Gastroesophageal sphincter (tissue), 4 donors: ENCODE measurements at regions not wholly inside any gene's neighbourhood (a gene's known extent, or its start where the extent isn't known, plus 50 kb on each side); places are given as distances from the start of the nearest gene placed in this dataset.

Experiments used
- ATAC-seq: fragments of 150-250 bp; one replicate; pipeline ENCODE4 v1.9.1; 2016; ENCODE audit warnings: mild to moderate bottlenecking, moderate library complexity
- H3K27ac ChIP-seq, 4 donors: fragments of 200-600 bp; sonication (generic) in 3 of 4; 1 replicate in 3 of 4; 2 replicates in 1 of 4; pipeline ENCODE4 v1.5.1; 2016 to 2019
- H3K27me3 ChIP-seq: fragments of 200-600 bp; sonication (generic); one replicate; pipeline ENCODE4 v1.5.1; 2019
- H3K36me3 ChIP-seq, 2 donors: fragments of 200-600 bp; sonication (generic); one replicate each; pipeline ENCODE4 v1.5.1; 2019; ENCODE audit warnings: control low read depth in 1 of 2
- H3K4me1 ChIP-seq, 3 donors: fragments of 200-600 bp; sonication (generic); 1 replicate in 2 of 3; 2 replicates in 1 of 3; pipeline ENCODE4 v1.5.1; 2016 to 2019; ENCODE audit warnings: control low read depth in 2 of 3
- H3K4me3 ChIP-seq, 2 donors: fragments of 200-600 bp; sonication (generic); one replicate each; pipeline ENCODE4 v1.5.1; 2019; ENCODE audit warnings: mild to moderate bottlenecking in 1 of 2, moderate library complexity in 1 of 2
- H3K9me3 ChIP-seq, 3 donors: fragments of 200-600 bp; sonication (generic); one replicate each; pipeline ENCODE4 v1.5.1; 2017 to 2019; ENCODE audit warnings: control low read depth in 2 of 3
- POLR2AphosphoS5 ChIP-seq: sonication (generic); formaldehyde crosslinking; IDR thresholded peaks from one replicate; pipeline ENCODE4 v1.6.1; 2017; ENCODE audit warnings: antibody characterized with exemption
- WGBS, 2 donors: methylation state at CpG; one replicate each; pipeline ENCODE4 v1.1.5; 2018; ENCODE audit warnings: low coverage in 1 of 2; 5-methylcytosine and 5-hydroxymethylcytosine counted together
- small RNA-seq, 4 donors: library from RNA; depleted of rRNA; stranded (forward); fragments of <200 nt; gene quantifications; one replicate each; pipeline ENCODE3, GENCODE V24; 2016

- Histone ChIP-seq H3K36me3 (no peaks in the 10 kb centered on the region), H3K4me1 (no peaks in the 10 kb centered on the region), H3K9me3 (no peaks in the 10 kb centered on the region), H3K4me3 (no peak overlapping the region), H3K27me3 (no peaks in the 10 kb centered on the region), H3K27ac (no peak overlapping the region)
- 5 to 27% methylated on average over 4 of the region's 4 CpGs for WGBS, 2 donors
- no peak for TF ChIP-seq POLR2AphosphoS5
- no peak for ATAC-seq
Measured at GRCh38 chr4:164701665-164702064, 52.3 kb upstream of the SMIM31 start.

Small RNA genes in the stretch of these regions (small RNA-seq; reads per million reads assigned to genes)
- gene AC074198.2 = 0 reads per million in 4 donors
- gene RNU6-284P = 0 reads per million in 4 donors
